Stimulated activated naive CD4-positive, alpha-beta T cell (primary cell): ENCODE measurements at regions not wholly inside any gene's neighbourhood (a gene's known extent, or its start where the extent isn't known, plus 50 kb on each side); places are given as distances from the start of the nearest gene placed in this dataset.
"Not testable (repeated sequence)": the region's sequence is repeated elsewhere in the genome, so short reads cannot be mapped to it uniquely, and the experiment has no call there.

Experiments
- DNase-seq, 6 experiments: peaks; one replicate each; lab custom pipeline; 2025; lab: John Stamatoyannopoulos, UW

DNA sequence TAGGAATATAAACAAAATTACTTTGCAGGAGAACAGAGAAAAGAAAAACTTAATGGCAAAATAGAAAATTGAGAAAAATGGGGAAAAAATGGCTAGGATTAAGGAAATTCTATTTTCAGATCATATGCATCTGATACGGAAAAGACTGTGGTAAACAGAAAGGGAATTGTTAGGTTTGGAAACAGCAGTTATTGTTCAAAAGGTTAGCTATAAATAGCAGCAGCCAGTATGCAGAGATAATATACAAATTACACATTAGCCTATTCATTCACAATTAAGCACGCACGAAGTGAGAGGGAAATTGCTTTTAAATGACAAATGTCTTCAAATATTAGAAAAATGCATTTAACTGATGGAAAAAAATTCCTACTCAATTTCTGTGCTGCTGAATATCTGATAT, 224.1 kb upstream of the FAM3C start:
- DNase-seq = no peak

DNA sequence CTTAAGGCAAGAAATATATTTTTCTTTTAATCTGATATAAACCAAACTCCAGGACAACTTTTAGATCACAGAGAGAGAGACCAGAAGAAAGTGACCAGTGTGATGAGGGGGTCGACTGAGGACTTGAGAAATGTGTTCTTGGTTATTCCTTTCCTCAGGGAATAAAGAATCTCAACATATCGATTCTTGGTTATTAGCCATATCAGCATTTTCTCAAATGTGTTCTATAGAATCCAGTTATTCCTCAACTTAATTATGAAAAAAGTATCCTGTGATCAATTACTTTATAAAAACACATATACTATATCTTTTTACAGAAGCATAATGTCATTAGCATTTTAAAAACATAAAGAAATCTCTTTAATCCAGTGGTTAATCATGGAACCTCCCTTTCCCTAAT, 222.1 kb upstream of the FAM3C start:
- DNase-seq = no peak

DNA sequence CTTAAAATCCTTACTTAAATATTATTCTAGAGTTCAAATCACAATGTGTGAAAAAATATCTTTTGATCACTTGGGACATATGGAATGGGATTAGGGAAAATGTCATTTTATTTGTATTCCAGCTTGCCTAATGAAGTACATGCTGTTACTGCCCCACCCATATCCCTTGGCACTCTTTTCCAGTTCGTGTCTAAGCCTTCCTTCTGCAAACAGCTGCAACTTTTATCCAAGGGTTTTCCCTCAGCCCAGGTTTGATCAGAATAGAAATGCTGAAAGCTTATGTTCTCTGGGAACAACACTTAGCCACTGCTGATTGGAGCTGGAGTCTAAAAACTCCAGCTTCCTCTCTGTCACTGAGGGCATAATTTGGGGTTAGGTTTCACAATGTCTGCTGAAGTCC, 214.1 kb upstream of the FAM3C start:
- DNase-seq = no peak

DNA sequence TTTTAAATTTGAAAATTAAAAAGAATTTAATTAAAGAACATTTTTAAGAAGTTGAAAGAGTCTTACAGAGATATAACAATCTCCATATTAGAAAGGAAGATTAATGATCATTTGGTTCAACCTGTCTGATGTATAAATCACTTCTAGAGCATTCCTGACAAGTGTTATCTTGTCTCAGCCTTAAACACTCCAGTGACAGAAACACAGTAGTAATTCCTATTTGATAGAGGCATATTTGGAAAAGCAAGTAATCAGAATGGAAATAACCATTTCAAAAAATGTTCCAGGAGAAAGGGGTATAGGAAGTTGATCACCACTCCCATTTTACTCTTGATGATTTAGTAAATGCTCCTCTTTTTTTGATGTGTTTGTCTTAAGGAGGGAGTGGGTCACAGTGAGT, 213.1 kb upstream of the FAM3C start:
- DNase-seq = no peak

DNA sequence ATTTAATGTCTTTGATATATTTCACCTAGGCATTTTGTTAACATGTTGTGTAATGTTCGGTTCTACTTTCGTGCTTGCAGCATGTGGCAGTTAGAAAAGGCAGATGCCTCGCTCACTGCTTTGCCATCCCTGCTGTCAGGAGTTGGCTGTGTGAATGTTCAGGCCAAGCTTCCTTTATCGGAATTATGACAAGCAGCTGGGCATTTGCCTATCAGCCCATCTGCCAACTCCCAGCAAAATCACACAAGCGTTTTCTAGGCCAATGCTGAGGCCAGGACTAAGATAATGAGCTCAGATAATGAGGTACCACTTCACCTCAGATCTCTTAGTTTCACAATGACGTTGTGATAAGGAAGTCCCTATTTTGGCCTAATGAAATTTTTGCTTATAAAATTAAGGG, 212.7 kb upstream of the FAM3C start:
- no peak for DNase-seq

DNA sequence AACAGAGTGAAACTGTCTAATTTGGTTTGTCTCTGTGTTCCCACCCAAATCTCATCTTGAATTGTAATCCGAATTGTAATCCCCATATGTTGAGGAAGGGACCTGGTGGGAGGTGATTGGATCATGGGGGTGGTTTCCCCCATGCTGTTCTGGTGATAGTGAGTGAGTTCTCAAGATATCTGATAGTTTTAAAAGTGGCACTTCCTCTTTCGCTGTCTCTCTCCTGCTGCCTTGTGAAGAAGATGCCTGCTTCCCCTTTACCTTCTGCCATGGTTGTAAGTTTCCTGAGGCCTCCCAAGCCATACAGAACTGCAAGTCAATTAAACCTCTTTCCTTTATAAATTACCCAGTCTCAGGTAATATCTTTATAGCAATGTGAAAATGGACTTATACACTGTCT, 212.1 kb upstream of the FAM3C start:
- DNase-seq = not testable (repeated sequence)

DNA sequence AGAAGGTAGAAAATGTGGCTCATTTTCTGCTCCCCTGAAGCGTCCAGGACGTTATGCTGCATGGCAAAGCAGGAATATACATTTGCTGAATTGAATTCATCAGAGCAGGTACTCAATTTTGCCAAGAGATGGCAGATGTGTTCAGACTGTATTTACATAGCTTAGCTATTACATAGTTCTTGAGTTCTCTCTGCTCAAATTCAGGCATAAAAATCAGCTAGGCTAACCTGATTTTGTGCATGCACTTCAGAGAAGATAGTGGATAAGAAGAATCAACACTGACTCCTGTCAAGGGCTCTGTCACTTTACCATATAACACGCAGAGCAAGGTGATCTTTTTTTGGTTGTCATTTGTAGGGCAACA, 209.2 kb upstream of the FAM3C start:
- DNase-seq = no peak

DNA sequence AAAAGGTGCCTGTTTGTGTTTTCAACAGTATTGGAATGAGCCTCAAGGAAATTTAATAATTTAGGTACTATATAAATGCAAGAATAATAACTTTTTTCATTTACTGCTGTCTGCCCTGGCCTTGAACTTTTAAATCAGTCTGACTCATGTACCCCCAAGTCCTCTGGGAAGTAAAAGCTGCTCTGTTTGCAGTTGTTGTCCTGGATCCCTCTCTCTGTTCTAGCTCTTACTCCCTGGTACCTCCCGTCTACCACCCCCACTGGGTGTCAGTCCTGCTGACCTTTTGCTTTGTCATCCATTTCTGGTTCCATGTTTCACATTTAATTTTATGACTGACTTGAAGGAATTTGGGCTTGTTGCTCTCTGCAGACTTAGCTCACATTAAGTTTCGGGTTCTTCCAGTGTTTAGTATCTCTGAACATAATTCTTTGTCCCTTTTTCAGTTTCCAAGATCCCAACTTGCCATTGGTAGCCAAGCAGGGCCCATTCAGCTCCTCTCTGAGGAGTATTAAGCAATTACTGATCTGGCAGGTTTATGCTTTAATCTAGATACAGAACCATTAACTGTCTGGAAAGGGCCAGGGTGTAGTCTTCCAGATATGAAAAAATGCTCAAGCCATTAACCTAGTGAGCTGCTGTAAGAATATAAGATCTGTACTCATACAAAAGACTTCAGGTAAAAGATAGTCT, 208.7 kb upstream of the FAM3C start:
- DNase-seq = no peak

DNA sequence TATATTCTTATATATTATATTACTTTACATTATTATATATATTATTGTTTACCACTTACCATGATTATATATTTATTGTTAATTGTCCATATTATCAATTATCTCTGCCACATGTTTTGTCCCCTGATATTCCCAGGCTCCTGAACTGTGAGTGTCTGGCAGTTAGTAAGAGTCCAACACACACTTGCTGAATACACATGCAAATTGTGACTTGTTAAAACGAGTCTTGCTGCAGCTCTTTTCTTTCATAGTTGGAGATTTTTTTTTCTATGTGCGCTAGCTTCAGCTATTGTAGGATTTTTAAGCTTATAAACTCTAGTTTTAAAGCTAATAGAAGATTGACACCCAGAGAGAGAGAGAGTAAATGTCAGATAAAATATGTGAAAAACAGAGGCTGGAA, 207.8 kb upstream of the FAM3C start:
- DNase-seq = no peak

DNA sequence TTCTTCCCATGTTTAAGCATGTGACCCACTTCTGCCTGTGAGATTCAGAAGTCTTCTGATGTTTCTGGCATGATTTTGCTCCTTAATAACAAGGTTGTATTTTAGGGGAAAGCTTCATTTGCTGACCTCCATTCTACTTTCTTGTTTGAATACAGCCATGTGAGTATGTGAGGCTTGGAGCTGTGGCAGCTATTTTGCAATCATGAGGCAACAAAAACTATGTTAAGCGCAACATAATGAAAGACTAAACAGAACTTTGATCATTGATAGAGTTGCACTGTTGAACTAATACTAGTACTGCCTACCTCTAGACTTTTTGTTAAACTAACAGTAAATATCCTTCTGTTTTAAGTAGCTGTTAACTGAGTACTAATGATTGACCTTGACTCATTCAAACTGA, 203.8 kb upstream of the FAM3C start:
- DNase-seq = no peak

DNA sequence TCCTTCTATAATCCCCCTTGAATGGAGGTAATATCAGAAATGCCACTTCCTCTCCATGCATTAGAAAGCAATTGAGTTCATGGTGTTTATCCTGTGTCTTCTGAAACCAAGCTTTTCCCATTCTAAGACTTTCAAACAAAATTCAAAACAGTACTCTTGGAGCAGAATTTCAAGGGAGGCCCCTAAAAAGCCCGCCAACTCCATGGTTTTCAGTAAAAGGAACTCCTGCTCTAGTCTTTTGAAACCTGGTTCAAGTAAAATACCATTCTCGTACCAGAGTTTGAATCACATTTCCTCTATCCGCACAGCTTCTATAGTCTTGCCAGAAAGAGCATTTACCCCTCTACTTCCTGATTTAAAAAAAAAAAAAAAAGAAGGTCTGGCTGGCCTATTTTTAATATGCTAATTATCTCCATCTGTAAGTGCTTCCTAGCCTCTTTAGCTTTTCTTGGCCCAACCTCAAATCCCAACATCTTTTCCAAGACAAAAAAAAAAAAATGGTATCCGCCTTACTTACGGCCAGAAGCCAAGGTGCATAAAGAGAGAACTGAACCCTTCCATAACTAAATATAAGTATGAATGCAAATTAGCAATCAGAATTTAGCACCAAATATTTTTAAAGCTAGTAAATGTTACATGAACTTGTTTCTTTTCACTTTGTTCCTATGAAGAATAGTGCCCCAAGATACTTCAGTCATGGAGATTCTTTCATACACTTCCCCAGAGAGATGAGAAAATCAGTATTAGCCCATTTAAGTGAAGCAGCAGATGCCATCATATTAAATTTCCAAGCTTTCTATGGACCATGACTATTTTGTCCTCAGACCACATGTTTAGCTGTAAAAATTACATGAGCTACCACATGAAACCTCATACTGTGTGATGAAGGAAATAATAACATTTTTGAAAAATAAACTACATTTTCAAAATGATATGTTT, 199.9 kb upstream of the FAM3C start:
- no peak for DNase-seq

DNA sequence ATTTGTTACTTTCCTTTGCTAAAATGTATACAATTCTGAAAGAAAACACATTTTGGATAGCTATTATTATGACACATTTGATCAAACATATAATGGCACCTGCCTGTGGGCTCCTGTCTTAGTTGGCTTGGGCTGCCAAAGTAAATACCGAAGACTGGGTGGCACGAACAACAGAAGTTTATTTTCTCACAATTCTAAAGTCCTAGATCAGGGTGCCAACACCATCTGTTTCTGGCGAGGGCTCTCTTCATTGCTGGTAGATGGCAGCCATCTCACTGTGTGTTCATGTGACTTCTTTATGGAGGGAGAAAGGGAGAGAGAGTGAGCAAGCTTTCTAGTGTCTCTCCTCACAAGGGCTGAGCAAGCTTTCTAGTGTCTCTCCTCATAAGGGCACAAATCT, 195.8 kb upstream of the FAM3C start:
- no peak for DNase-seq

DNA sequence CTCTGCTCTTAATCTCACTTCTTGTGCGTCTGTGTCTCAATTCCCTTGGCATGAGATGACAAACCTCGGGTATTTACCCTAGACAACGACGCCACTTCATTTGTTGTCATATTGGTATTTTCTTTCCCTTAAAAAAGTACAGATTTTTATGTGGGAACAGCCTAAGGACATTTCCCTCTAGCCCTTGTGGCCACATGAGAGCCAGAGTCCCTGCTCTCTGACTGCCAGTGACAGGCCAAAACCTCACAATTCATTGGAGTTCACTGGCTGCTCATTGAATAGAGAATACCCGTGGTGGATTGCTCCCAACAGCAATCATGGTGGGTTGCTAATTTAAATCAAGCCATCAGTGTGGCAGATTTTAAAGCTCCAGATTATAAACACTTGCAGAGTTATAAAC, 191.3 kb upstream of the FAM3C start:
- DNase-seq = no peak

DNA sequence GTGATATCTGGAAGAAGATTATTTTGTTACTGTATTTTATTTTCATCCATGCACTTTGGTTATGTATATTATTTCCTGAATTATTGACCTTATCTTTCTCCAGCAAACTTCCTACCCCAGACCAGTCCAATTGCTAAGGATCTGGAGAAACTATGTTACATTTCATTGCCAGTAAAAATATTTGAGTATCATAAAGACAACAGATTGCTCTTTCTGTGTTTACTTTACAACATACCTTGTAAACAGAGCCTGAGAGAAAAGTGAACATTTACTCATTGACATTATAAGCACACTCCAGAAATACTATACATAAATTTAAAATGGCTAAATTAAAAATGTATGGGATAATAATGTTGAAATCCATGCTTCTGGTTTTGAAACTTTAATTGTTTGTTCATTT, 186.2 kb upstream of the FAM3C start:
- DNase-seq = no peak

DNA sequence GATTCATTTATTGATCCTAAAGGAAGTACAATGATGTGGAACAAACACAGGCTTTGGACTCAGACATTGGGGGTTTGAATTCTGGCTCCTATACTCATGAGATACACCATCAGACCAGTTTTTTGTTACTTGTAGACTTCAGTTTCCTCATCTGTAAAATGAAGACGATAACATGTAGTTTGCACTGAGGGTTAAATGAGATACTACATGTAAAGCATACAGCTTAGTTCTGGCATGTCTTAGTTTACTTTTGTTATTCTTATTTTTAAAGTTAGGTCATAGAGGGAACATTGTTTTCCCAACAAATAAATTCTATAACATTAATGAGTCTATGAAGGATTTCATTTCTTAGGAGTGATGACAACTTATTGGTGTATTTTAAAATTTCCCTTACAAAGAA, 183.5 kb upstream of the FAM3C start:
- no peak for DNase-seq

DNA sequence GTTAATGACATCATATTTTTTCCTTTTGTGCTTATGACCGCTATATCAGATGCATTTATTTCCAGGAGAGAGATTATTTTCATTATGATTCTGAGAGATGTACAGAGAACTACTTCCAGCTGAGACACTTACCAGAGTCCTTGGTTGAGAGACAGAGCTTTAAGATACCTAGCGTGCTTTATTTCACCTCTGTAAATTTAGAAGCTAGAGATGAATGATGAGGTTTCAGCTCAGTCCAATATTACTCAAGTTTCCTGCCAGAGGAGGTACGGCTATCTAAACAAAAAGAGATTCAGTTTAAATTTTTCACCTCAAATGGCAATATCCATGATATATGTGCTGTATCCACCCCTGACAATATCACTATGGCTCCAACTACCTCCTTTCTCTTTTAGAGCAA, 182.6 kb upstream of the FAM3C start:
- DNase-seq = no peak

DNA sequence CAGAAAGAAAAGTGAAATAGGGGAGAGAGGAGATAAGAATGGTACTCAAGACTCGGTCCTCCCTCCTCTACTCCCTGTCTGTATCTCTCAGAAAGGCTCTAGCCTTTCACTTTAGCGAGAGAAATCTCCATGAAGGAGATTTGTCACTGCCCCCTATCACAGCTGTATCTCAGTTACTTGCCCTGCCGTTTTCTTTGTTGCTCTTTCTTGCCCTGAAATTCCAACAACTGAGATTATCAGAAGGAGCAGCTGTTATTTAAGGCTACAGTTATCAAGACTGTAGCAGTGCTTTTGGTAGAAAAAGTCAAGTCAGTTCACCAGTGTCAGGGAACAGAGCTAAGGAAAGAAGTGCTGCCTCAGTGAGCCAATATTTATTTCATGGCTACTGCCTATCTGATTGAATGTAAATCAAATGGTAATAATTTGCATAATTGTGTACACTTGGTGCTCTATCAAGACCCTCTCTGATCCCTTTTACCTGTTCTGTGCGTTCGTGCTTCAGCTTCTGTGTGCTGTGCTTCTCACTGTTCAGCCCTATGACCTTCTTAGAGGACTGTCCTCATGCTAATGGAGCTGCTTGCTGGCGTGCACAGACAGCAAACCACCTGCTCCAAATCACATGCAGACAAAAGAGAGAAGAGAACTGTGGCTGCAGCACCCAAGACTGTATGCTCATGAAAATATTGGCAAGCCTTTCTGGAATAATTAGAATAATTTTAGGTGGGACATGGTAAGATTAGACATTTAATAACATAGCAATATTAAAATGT, 180.2 kb upstream of the FAM3C start:
- no peak for DNase-seq

DNA sequence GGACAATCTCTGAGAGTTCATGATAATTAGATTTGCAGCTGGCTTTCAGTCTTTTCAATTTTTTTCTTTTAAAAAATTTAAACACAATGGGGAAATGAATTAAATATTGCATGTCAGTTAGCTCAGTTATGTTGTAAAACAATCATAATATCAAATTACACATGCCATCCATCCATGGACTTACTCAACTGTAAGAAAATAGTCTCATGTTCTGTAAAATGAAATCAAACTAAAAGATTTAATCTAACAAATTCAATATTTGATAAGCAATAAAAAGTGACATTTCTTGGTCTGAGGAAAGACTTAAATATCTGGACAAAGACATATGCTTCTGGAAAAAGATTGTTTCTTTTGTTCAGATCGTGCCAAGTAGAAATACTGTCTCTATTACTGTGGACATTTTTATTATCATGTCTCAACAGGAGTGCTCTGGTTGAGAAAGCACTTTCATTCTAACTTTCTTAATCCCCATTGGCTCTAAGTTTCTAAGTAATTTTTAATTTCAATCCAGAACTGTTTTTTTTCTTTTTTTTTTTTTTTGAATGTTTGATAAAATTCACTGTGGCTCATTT, 179.2 kb upstream of the FAM3C start:
- DNase-seq = no peak

DNA sequence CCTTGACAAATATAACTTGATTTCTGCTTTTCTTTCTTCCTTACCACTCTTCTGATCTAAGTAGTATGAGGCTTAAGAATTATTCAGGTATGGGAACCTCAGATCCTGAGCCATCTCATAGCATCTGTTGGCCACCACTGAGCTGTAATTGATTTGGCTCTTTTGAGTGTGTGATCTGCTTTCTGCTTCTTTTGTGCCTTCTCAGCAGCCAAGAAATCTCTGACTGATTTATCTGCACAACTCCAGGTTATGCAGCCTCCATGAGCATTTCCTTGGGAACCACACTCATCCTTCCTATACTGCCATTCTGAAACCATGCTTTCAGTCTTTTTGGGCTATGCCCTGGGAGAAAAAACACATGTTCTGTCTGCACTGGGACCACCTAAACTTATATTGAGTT, 178.0 kb upstream of the FAM3C start:
- DNase-seq = no peak

DNA sequence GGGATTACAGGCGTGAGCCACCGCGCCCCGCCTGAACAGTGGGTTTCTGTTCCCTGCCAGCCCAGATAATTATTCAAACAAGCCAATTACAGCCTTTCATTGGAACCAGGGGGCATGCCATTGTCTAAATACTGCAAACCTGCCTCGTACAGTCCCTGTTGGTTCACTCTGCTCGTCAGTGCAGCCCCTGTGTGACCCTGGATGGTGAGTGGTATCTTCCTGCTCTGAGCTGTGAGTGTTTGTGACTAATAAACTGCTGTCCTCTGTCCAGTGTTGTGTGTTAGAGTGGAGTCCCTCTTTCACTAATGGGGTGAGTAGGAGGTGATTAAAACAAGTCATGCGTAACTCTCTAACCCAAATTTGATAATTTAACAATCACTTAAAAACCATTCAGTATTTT, 176.5 kb upstream of the FAM3C start:
- no peak for DNase-seq

DNA sequence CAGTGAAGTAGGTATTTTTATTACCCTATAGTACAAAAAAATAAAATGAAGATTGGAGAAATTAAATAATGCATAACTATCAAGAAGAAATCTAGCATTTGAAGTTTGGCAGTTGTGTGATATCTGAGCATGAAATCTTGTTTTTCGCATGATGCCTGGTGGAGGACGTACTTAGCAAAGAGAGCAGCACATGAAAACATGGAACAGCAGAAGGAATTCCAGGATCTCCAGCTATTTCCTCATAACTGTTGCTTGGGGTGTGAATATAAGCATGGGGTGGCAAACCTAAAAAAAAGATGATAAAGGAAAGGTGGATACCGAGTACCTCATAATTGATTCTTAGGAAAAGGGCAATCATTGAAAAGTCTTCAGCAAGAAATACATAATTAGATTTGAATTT, 174.3 kb upstream of the FAM3C start:
- DNase-seq = no peak

DNA sequence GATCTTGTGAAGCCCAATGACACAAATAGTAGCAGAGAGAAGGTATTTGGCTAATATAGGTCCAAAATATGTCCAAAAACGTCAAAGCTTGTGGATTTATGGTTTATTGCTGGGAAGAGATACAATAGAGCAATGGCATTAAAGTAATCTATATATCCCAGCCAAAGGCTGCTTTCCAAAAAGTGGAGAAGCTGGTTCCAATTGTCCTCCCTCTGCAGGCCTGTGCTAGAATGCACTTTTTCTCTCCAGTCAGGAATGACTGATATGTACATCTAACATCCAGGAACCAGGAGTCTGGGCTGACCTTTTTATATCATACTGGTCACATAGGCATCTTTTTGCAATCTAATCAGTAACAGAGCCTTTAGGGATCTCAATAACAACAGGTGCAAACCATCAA, 167.1 kb upstream of the FAM3C start:
- no peak for DNase-seq

DNA sequence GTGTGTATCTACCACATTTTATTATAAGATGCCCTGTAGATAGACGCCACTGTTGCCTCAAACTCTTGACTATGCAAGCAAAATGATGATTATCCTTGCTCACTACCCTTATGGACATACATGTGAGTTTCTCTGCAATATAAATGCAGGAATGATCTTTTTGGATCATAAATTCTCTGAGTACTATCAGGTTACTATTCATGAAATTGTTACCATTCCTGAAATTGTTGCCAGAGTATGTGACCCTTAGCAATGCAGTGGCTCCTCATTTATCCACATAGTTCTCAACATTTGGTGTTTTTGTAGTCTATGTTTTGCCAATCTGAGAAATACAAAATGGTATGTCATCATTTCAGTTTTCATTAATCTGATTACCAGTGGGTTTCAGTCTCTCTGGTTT, 166.2 kb upstream of the FAM3C start:
- DNase-seq = no peak
